Panc1 (cell line): ENCODE measurements at regions not wholly inside any gene's neighbourhood (a gene's known extent, or its start where the extent isn't known, plus 50 kb on each side); places are given as distances from the start of the nearest gene placed in this dataset.

Source experiments
- POLR2AphosphoS5 ChIP-seq: IDR thresholded peaks from 2 replicates; pipeline ENCODE4 v1.6.1; 2012; ENCODE audit warnings: mild to moderate bottlenecking, low read depth, low read length, moderate library complexity
- TF ChIP-seq, protein P1 (sequence below): fragments of 450-650 bp; IDR thresholded peaks from 2 replicates; pipeline ENCODE4 v1.5.1; 2017; ENCODE audit warnings: mild to moderate bottlenecking

DNA sequence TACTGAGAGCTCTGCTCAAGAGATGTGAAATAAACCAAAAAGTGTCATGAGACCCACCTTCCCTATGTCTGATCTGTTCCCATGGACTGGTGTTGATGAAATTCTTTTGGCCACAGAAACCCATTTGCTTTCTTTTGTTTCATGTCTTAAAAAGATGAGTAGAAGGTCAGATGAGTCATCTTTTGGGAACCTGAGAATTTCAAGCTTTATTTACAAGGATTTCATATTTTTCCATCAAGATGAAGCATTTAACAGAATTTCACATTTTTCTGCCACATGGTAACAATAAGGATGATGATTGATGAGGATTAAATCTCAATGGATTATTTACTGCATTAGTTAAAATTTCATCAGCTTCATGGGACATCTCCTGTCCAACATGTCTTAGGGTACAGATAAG is 337.8 kb downstream of the DEPDC1B start:
- TF ChIP-seq, protein P1, sequence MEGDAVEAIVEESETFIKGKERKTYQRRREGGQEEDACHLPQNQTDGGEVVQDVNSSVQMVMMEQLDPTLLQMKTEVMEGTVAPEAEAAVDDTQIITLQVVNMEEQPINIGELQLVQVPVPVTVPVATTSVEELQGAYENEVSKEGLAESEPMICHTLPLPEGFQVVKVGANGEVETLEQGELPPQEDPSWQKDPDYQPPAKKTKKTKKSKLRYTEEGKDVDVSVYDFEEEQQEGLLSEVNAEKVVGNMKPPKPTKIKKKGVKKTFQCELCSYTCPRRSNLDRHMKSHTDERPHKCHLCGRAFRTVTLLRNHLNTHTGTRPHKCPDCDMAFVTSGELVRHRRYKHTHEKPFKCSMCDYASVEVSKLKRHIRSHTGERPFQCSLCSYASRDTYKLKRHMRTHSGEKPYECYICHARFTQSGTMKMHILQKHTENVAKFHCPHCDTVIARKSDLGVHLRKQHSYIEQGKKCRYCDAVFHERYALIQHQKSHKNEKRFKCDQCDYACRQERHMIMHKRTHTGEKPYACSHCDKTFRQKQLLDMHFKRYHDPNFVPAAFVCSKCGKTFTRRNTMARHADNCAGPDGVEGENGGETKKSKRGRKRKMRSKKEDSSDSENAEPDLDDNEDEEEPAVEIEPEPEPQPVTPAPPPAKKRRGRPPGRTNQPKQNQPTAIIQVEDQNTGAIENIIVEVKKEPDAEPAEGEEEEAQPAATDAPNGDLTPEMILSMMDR = no peak
- no peak for TF ChIP-seq POLR2AphosphoS5
